22Rv1 (cell line): ENCODE measurements at regions not wholly inside any gene's neighbourhood (a gene's known extent, or its start where the extent isn't known, plus 50 kb on each side); places are given as distances from the start of the nearest gene placed in this dataset.

Source experiments
- ZFX ChIP-seq: fragments of 450-650 bp; IDR thresholded peaks from 2 replicates; pipeline ENCODE4 v1.6.1; 2017; ENCODE audit warnings: antibody characterized with exemption, borderline replicate concordance
- TF ChIP-seq, protein P1 (sequence below): fragments of 450-650 bp; IDR thresholded peaks from 2 replicates; pipeline ENCODE4 v1.5.1; 2017; ENCODE audit warnings: mild to moderate bottlenecking

DNA sequence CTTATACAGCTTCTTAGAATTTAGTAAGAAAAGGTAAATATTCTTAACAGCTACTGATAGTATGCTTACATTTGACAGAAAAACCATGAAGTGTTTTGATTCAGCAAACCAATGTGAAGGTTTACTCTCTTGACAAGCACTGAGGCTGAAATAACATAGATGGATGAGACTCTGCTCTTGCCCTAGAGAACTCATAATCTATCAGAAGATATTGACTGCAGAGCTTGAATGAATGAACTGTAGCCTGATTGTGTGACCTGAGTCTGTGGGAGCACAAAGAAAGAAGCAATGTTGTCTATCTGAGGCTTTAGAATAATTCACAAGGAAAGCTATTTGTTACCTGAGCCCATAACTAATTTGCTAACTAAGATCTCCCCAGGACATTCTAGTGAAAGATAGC, 1235.3 kb downstream of the OLFM4 start:
- TF ChIP-seq, protein P1, sequence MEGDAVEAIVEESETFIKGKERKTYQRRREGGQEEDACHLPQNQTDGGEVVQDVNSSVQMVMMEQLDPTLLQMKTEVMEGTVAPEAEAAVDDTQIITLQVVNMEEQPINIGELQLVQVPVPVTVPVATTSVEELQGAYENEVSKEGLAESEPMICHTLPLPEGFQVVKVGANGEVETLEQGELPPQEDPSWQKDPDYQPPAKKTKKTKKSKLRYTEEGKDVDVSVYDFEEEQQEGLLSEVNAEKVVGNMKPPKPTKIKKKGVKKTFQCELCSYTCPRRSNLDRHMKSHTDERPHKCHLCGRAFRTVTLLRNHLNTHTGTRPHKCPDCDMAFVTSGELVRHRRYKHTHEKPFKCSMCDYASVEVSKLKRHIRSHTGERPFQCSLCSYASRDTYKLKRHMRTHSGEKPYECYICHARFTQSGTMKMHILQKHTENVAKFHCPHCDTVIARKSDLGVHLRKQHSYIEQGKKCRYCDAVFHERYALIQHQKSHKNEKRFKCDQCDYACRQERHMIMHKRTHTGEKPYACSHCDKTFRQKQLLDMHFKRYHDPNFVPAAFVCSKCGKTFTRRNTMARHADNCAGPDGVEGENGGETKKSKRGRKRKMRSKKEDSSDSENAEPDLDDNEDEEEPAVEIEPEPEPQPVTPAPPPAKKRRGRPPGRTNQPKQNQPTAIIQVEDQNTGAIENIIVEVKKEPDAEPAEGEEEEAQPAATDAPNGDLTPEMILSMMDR: no peak
- no peak for TF ChIP-seq ZFX
